A549 (cell line): ENCODE measurements at regions not wholly inside any gene's neighbourhood (a gene's known extent, or its start where the extent isn't known, plus 50 kb on each side); places are given as distances from the start of the nearest gene placed in this dataset.

ENCODE experiments used
- ATAC-seq, 2 experiments: fragments of 200-7000 bp in 1 of 2; fragments of >200 bp in 1 of 2; cut with Nextera tagmentation in 1 of 2; cut with Tn5 transposase in 1 of 2; 3 replicates each; pipeline versions ENCODE4 v1.8.0 to v1.9.1; 2018 to 2020; ENCODE audit warnings: mild to moderate bottlenecking in 1 of 2, moderate library complexity in 1 of 2
- CTCF ChIA-PET: fragments of 300-600 bp; sonication (Branson Sonifier 250); formaldehyde crosslinking; extraction: SDS; loops from one replicate; lab custom pipeline; 2021; ENCODE audit warnings: antibody characterized with exemption, inconsistent platforms; lab: Yijun Ruan, JAX
- POLR2A ChIA-PET: fragments of 350-600 bp; formaldehyde crosslinking; extraction: SDS; loops from one replicate; lab custom pipeline; 2021; ENCODE audit warnings: antibody characterized with exemption, inconsistent platforms; lab: Yijun Ruan, JAX
- DNase-seq, 2 experiments: peaks; one replicate each; pipeline versions ENCODE4 v3.0.0 to v3.0.0-alpha.2; 2011 to 2016; ENCODE audit warnings: low read depth in 1 of 2, low spot score in 1 of 2
- FAIRE-seq: peaks from 2 replicates; lab custom pipeline; 2011; peaks lifted over from hg19 to GRCh38; lab: Jason Lieb, UNC
- H3K27ac ChIP-seq, 2 experiments: fragments of >200 bp; sonication (Bioruptor Twin); formaldehyde crosslinking; 3 replicates each; pipeline ENCODE4 v1.5.1; 2016 to 2017
- H3K4me1 ChIP-seq: fragments of >200 bp; sonication (Bioruptor Twin); formaldehyde crosslinking; 3 replicates; pipeline ENCODE4 v1.6.1; 2016
- H3K4me2 ChIP-seq: fragments of >200 bp; sonication (Bioruptor Twin); formaldehyde crosslinking; 3 replicates; pipeline ENCODE4 v1.6.1; 2016
- H3K4me3 ChIP-seq: fragments of >200 bp; sonication (Bioruptor Twin); formaldehyde crosslinking; 3 replicates; pipeline ENCODE4 v1.5.1; 2016
- H3K9me3 ChIP-seq: fragments of >200 bp; sonication (Bioruptor Twin); formaldehyde crosslinking; 3 replicates; pipeline ENCODE4 v1.6.1; 2016
- CBX2 ChIP-seq: fragments of 200-600 bp; sonication (generic); IDR thresholded peaks from 2 replicates; pipeline ENCODE4 v1.6.1; 2016; ENCODE audit warnings: low read depth, mild to moderate bottlenecking, borderline replicate concordance
- CHD2 ChIP-seq: fragments of 150-350 bp; IDR thresholded peaks from 2 replicates; pipeline ENCODE4 v1.6.1; 2014; ENCODE audit warnings: low read length; ENCODE audit not compliant: partially characterized antibody
- EP300 ChIP-seq, 2 experiments: fragments of >200 bp; sonication (Bioruptor Twin); formaldehyde crosslinking; IDR thresholded peaks; 2 replicates in 1 of 2; 3 replicates in 1 of 2; pipeline ENCODE4 v1.6.1; 2016 to 2017
- ESRRA ChIP-seq: fragments of 150-350 bp; IDR thresholded peaks from 2 replicates; pipeline ENCODE4 v1.6.1; 2014; ENCODE audit warnings: mild to moderate bottlenecking, low read length, borderline replicate concordance
- FOXS1 ChIP-seq: fragments of 250-450 bp; sonication (Bioruptor Pico); IDR thresholded peaks from 2 replicates; pipeline ENCODE4 v1.5.0; 2020; ENCODE audit warnings: mild to moderate bottlenecking, moderate library complexity
- GATA3 ChIP-seq: IDR thresholded peaks from 2 replicates; pipeline ENCODE4 v1.6.1; 2012; ENCODE audit warnings: borderline replicate concordance
- HOXB13 ChIP-seq: fragments of 250-450 bp; sonication (Bioruptor Pico); IDR thresholded peaks from 2 replicates; pipeline ENCODE4 v1.5.0; 2020; ENCODE audit warnings: low read depth, mild to moderate bottlenecking, moderate library complexity
- JUN ChIP-seq, 2 experiments: fragments of >200 bp; sonication (Bioruptor Twin); formaldehyde crosslinking; IDR thresholded peaks; 2 replicates in 1 of 2; 3 replicates in 1 of 2; pipeline ENCODE4 v1.6.1; 2016 to 2017
- KDM5A ChIP-seq: fragments of 200-600 bp; sonication (generic); IDR thresholded peaks from 2 replicates; pipeline ENCODE4 v1.6.1; 2016; ENCODE audit warnings: antibody characterized with exemption, mild to moderate bottlenecking
- MAFK ChIP-seq: fragments of 450-650 bp; IDR thresholded peaks from 2 replicates; pipeline ENCODE4 v1.6.1; 2014; ENCODE audit not compliant: partially characterized antibody
- MAX ChIP-seq: IDR thresholded peaks from 2 replicates; pipeline ENCODE4 v1.6.1; 2012
- PBX3 ChIP-seq: IDR thresholded peaks from 2 replicates; pipeline ENCODE4 v1.6.1; 2012
- PHF8 ChIP-seq: fragments of 200-600 bp; sonication (generic); IDR thresholded peaks from 2 replicates; pipeline ENCODE4 v1.6.1; 2016; ENCODE audit warnings: low read depth, mild to moderate bottlenecking, antibody characterized with exemption, moderate library complexity, borderline replicate concordance
- POLR2AphosphoS2 ChIP-seq: conservative IDR thresholded peaks from 2 replicates; pipeline ENCODE4 v1.6.1; 2012; ENCODE audit warnings: low read length, improper control_type of control experiment, inconsistent platforms
- RAD21 ChIP-seq, 2 experiments: fragments of >200 bp in 1 of 2; sonication (Bioruptor Twin) in 1 of 2; formaldehyde crosslinking in 1 of 2; IDR thresholded peaks in 1 of 2; conservative IDR thresholded peaks in 1 of 2; 2 replicates in 1 of 2; 3 replicates in 1 of 2; pipeline ENCODE4 v1.6.1; 2012 to 2018; ENCODE audit warnings: inconsistent platforms in 1 of 2
- RNF2 ChIP-seq: fragments of 200-600 bp; sonication (generic); IDR thresholded peaks from 2 replicates; pipeline ENCODE4 v1.6.1; 2016; ENCODE audit warnings: low read depth, mild to moderate bottlenecking, antibody characterized with exemption, moderate library complexity, borderline replicate concordance
- TFCP2L1 ChIP-seq: fragments of 250-450 bp; sonication (Bioruptor Pico); IDR thresholded peaks from 2 replicates; pipeline ENCODE4 v1.5.0; 2021; ENCODE audit warnings: mild to moderate bottlenecking
- ZC3H11A ChIP-seq: fragments of 450-650 bp; IDR thresholded peaks from 2 replicates; pipeline ENCODE4 v1.6.1; 2014; ENCODE audit warnings: antibody characterized with exemption, mild to moderate bottlenecking
- ZSCAN20 ChIP-seq: fragments of 250-450 bp; sonication (Bioruptor Pico); IDR thresholded peaks from 2 replicates; pipeline ENCODE4 v1.8.0; 2022; ENCODE audit warnings: mild to moderate bottlenecking, moderate library complexity
- WGBS: methylation state at CpG from one replicate; pipeline ENCODE4 v1.1.6; 2017; ENCODE audit errors: missing lambda C conversion rate; 5-methylcytosine and 5-hydroxymethylcytosine counted together

GRCh38 chr11:134530636-134531326 is 118.7 kb upstream of the B3GAT1 start (continued):
- TF ChIP-seq ESRRA (no peak), CBX2 (no peak), GATA3 (no peak), RAD21 (conservative IDR thresholded peaks at IDR 0.05 in 1 of 2, IDR thresholded peaks at IDR 0.05 in 1 of 2) (no peak), CHD2 (no peak), PHF8 (no peak), POLR2AphosphoS2 (no peak), RNF2 (no peak)

- Histone ChIP-seq H3K9me3 (no peaks in the 10 kb centered on the region), H3K27ac (no peak overlapping the region), H3K4me3 (no peak overlapping the region), H3K4me1 (no peaks in the 10 kb centered on the region), H3K4me2 (no peak overlapping the region)
- FAIRE-seq (no peak), DNase-seq (no peak), ATAC-seq (no peak; a peak in 1 of 6 replicates)
- ChIA-PET POLR2A (no interaction called here), CTCF (no interaction called here)
- WGBS, result 23% methylated on average over 4 of the region's 26 CpGs
- TF ChIP-seq KDM5A, result no peak
- TF ChIP-seq FOXS1 (CRISPR knock-in tag), result no peak
- TF ChIP-seq TFCP2L1 (CRISPR knock-in tag), result no peak
- TF ChIP-seq ZSCAN20, result no peak
- TF ChIP-seq RNF2, result no peak
- no peak for TF ChIP-seq GATA3
Observed at GRCh38 chr11:134529212-134530096, 117.4 kb upstream of the B3GAT1 start.

- POLR2A ChIA-PET, result no interaction called here
- DNase-seq, result no peak
- Histone ChIP-seq H3K9me3 (no peaks in the 10 kb centered on the region), H3K27ac (no peak overlapping the region), H3K4me3 (no peak overlapping the region)
- TF ChIP-seq MAX (no peak), EP300 (IDR thresholded peaks at IDR 0.05) (no peak), MAFK (no peak), JUN (IDR thresholded peaks at IDR 0.05) (no peak), RNF2 (no peak), ZC3H11A (no peak), HOXB13 (no peak), PBX3 (no peak)
- TF ChIP-seq, all 56 proteins: peak for 0
- H3K4me1 ChIP-seq, result no peaks in the 10 kb centered on the region
- CTCF ChIA-PET, result no interaction called here
- 44% methylated on average over 8 of the region's 8 CpGs for WGBS
- FAIRE-seq (no peak), ATAC-seq (no peak)
- H3K4me2 ChIP-seq, result no peak overlapping the region
Observed at GRCh38 chr11:134528453-134528852, 116.4 kb upstream of the B3GAT1 start.
